Tibial artery (tissue), 4 donors: ENCODE measurements at regions not wholly inside any gene's neighbourhood (a gene's known extent, or its start where the extent isn't known, plus 50 kb on each side); places are given as distances from the start of the nearest gene placed in this dataset.

Source experiments
- DNase-seq, 2 donors: peaks; one replicate each; pipeline ENCODE4 v3.0.0-alpha.2; 2019
- H3K27ac ChIP-seq, 2 donors: fragments of 200-600 bp; sonication (generic) in 1 of 2; 1 replicate in 1 of 2; 2 replicates in 1 of 2; pipeline ENCODE4 v1.5.1; 2018 to 2019; ENCODE audit warnings: mild to moderate bottlenecking in 1 of 2
- H3K27me3 ChIP-seq, 2 donors: fragments of 200-600 bp; sonication (generic) in 1 of 2; one replicate each; pipeline versions ENCODE4 v1.5.1 to v1.6.0; 2016 to 2019
- H3K36me3 ChIP-seq, 3 donors: fragments of 200-600 bp; sonication (generic) in 2 of 3; one replicate each; pipeline ENCODE4 v1.5.1; 2016 to 2019; ENCODE audit warnings: mild to moderate bottlenecking in 2 of 3
- H3K4me1 ChIP-seq, 4 donors: fragments of 200-600 bp; sonication (generic) in 2 of 4; 1 replicate in 3 of 4; 2 replicates in 1 of 4; pipeline ENCODE4 v1.5.1; 2016 to 2019
- H3K4me3 ChIP-seq, 2 donors: fragments of 200-600 bp; sonication (generic) in 1 of 2; 1 replicate in 1 of 2; 2 replicates in 1 of 2; pipeline ENCODE4 v1.5.1; 2018 to 2019; ENCODE audit warnings: mild to moderate bottlenecking in 2 of 2
- H3K9me3 ChIP-seq, 3 donors: fragments of 200-600 bp; sonication (generic) in 1 of 3; one replicate each; pipeline ENCODE4 v1.5.1; 2016 to 2019
- intact Hi-C: fragments of 100-400 bp; cut with DNase I; formaldehyde crosslinking; loops from one replicate; pipeline ENCODE4 v1.15.0; 2023; ENCODE audit warnings: low total_unique reads
- TF ChIP-seq, protein P1 (sequence below), 2 experiments: fragments of 200-600 bp in 1 of 2; fragments of 450-650 bp in 1 of 2; IDR thresholded peaks; one replicate each; pipeline ENCODE4 v1.5.1; 2017 to 2019; ENCODE audit warnings: antibody characterized with exemption in 2 of 2, mild to moderate bottlenecking in 1 of 2, moderate library complexity in 1 of 2

DNA sequence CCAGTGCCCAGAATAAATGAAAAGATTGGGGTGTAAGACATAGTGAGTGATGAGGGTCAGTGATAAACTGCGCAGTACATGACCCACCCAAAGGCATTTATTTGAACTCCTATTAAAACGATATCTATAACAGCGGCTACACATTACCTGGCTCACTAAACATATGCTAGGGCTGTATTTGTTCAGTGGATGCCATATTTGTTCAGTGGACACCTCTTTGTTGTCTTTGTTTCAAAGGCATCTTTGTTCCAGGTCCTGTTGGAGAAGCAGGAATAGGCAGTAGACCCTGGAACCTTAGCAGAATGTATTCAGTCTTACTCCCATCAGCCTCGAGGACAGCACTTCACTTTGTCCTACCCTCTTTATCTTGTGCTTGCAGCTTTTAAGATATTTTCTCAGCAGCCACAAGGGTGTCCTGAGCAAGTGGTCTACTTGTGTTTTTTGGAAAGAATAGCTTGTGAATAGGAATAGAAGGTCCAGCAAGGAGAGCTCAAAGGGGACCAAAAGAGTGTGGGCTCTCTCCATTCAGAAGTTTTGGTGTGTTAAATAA lies 650.8 kb upstream of the FANCL start:
- intact Hi-C loops: no loop called here
- DNase-seq: no peak
- no peak overlapping the region for H3K27ac ChIP-seq
- H3K27me3 ChIP-seq: no peaks in the 10 kb centered on the region
- no peaks in the 10 kb centered on the region for H3K9me3 ChIP-seq
- TF ChIP-seq, protein P1, sequence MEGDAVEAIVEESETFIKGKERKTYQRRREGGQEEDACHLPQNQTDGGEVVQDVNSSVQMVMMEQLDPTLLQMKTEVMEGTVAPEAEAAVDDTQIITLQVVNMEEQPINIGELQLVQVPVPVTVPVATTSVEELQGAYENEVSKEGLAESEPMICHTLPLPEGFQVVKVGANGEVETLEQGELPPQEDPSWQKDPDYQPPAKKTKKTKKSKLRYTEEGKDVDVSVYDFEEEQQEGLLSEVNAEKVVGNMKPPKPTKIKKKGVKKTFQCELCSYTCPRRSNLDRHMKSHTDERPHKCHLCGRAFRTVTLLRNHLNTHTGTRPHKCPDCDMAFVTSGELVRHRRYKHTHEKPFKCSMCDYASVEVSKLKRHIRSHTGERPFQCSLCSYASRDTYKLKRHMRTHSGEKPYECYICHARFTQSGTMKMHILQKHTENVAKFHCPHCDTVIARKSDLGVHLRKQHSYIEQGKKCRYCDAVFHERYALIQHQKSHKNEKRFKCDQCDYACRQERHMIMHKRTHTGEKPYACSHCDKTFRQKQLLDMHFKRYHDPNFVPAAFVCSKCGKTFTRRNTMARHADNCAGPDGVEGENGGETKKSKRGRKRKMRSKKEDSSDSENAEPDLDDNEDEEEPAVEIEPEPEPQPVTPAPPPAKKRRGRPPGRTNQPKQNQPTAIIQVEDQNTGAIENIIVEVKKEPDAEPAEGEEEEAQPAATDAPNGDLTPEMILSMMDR (IDR thresholded peaks at IDR 0.05): no peak
- no peaks in the 10 kb centered on the region for H3K36me3 ChIP-seq
- H3K4me1 ChIP-seq: peaks cover 0 to 11% (median 2%) of the 10 kb centered on the region in 4 donors
- no peak overlapping the region for H3K4me3 ChIP-seq

DNA sequence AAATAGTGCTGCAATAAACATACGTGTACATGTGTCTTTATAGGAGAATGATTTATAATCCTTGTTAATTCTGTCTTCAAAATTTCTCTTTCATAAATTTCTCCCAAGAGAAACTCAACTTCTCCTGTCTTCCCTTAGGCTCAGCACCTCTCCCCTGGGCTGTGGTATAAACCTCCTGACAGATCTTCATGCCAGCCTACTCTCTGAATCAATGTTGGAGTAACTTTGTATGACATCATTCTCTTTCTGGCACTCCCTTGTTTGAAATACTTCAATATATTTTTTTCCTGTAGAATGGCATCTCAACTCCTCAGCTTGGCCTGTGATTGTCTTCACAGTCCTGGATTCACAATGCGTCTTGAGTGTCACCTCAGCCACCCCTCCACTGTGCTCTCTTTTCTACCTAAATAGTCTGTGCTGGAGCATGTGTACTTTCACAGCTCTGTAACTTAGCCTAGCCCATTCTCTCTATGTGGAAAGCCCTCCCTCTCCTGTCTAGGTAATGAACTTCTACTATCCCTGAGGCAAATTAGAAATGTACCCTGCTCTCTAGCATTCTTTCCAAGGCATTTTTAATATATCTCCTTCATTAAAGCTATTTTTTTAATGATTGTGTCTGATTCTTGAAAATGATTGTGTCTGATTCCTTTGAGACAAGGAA lies 649.9 kb upstream of the FANCL start:
- H3K27me3 ChIP-seq: no peaks in the 10 kb centered on the region
- H3K9me3 ChIP-seq: no peaks in the 10 kb centered on the region
- H3K27ac ChIP-seq: no peak overlapping the region
- no peak for DNase-seq
- TF ChIP-seq, protein P1 (IDR thresholded peaks at IDR 0.05): no peak
- intact Hi-C loops: no loop called here
- H3K4me1 ChIP-seq: peaks cover 0 to 3% (median 0%) of the 10 kb centered on the region in 4 donors
- H3K36me3 ChIP-seq: no peaks in the 10 kb centered on the region
- no peak overlapping the region for H3K4me3 ChIP-seq

DNA sequence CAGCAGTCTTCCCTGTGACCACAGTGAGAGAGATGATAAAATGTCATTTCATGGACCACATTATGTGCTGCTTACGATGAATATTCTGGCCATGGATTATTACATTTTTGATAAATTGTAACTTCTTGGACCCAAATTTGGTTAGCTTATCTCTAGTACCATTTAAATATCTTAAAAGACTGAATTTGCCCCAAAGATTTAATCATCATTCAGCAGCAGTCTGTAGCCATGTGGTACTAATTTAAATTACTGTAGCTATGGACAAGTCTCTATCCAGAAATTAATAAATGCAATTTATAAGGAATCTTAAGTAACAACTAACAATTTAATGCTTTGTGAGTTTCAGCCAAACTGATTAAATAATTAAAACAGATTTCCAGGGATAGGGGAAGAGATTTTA lies 644.9 kb upstream of the FANCL start:
- H3K4me1 ChIP-seq: no peaks in the 10 kb centered on the region
- no peaks in the 10 kb centered on the region for H3K9me3 ChIP-seq
- H3K27me3 ChIP-seq: no peaks in the 10 kb centered on the region
- H3K27ac ChIP-seq: no peak overlapping the region
- no peak overlapping the region for H3K4me3 ChIP-seq
- intact Hi-C loops: no loop called here
- DNase-seq: no peak
- TF ChIP-seq, protein P1 (IDR thresholded peaks at IDR 0.05): no peak
- no peaks in the 10 kb centered on the region for H3K36me3 ChIP-seq

DNA sequence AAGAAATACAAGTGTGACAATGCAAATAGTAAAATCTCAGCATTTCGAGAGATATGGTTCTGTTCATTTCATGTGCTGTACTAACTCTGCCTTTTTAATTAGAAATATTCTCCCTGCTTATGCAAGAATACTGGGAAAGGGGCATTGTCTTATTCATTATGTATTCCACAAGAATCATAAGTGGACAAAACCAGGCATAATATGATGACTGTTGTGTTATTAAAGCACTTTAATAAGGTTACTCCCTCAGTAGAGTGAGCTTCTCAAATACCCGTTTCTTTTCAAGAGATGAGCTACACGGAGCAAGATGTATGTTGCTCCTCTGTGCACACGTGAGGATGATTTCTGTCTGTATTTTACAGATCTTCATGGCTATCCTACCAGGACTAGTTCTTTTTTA lies 638.7 kb upstream of the FANCL start:
- Histone ChIP-seq H3K9me3 (no peaks in the 10 kb centered on the region), H3K4me1 (no peaks in the 10 kb centered on the region), H3K36me3 (no peaks in the 10 kb centered on the region), H3K4me3 (no peak overlapping the region), H3K27me3 (no peaks in the 10 kb centered on the region), H3K27ac (no peak overlapping the region)
- intact Hi-C loops: no loop called here
- DNase-seq: no peak
- TF ChIP-seq, protein P1 (IDR thresholded peaks at IDR 0.05): no peak

DNA sequence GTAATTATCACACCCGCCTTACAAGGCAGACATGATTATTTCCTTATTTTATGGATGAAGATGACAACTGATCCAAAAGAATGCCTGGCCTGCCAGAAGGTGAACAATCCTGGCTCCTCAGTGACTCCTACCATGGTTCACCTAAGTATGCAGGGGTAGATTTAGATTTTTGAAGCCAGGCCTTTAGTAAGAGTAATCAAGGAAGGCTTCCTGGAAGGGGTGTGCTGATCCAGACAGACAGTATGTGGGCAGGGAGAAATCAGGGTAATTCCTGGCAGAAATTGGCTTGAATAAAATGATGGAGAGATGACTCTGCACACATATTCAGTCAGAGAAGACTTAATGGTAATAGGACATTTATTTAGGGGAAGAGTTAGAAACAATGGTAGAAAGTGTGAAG lies 637.7 kb upstream of the FANCL start:
- Histone ChIP-seq H3K4me3 (no peak overlapping the region), H3K4me1 (no peaks in the 10 kb centered on the region), H3K27ac (no peak overlapping the region), H3K36me3 (no peaks in the 10 kb centered on the region), H3K27me3 (no peaks in the 10 kb centered on the region), H3K9me3 (no peaks in the 10 kb centered on the region)
- TF ChIP-seq, protein P1 (IDR thresholded peaks at IDR 0.05): no peak
- intact Hi-C loops: no loop called here
- no peak for DNase-seq
